Esophagus squamous epithelium (tissue), 5 donors: ENCODE measurements at regions not wholly inside any gene's neighbourhood (a gene's known extent, or its start where the extent isn't known, plus 50 kb on each side); places are given as distances from the start of the nearest gene placed in this dataset.

Experiments used
- DNase-seq: peaks from one replicate; lab custom pipeline; 2025; lab: John Stamatoyannopoulos, UW
- H3K27ac ChIP-seq, 4 donors: fragments of 200-600 bp; sonication (generic); one replicate each; pipeline ENCODE4 v1.5.1; 2016 to 2019; ENCODE audit warnings: mild to moderate bottlenecking in 1 of 4
- H3K27me3 ChIP-seq, 4 donors: fragments of 200-600 bp; sonication (generic); 1 replicate in 3 of 4; 2 replicates in 1 of 4; pipeline versions ENCODE4 v1.5.1 to v1.6.0; 2017 to 2021; ENCODE audit warnings: antibody characterized with exemption in 1 of 4
- H3K36me3 ChIP-seq, 3 donors: fragments of 200-600 bp; sonication (generic); one replicate each; pipeline ENCODE4 v1.5.1; 2016 to 2019
- H3K4me1 ChIP-seq, 3 donors: fragments of 200-600 bp; sonication (generic); one replicate each; pipeline ENCODE4 v1.5.1; 2017 to 2019
- H3K4me3 ChIP-seq, 4 donors: fragments of 200-600 bp; sonication (generic); 1 replicate in 3 of 4; 2 replicates in 1 of 4; pipeline ENCODE4 v1.5.1; 2016 to 2019; ENCODE audit warnings: mild to moderate bottlenecking in 2 of 4, moderate library complexity in 1 of 4
- H3K9me3 ChIP-seq, 3 donors: fragments of 200-600 bp; sonication (generic); one replicate each; pipeline ENCODE4 v1.5.1; 2016 to 2019
- CTCF ChIP-seq, 6 experiments: fragments of 450-650 bp in 4 of 6; fragments of 200-600 bp in 2 of 6; sonication (generic) in 2 of 6; IDR thresholded peaks; one replicate each; pipeline ENCODE4 v1.5.1; 2016 to 2019; ENCODE audit warnings: antibody characterized with exemption in 6 of 6, mild to moderate bottlenecking in 4 of 6, moderate library complexity in 4 of 6
- POLR2A ChIP-seq, 4 donors: fragments of 450-650 bp; IDR thresholded peaks; one replicate each; pipeline ENCODE4 v1.6.1; 2017; ENCODE audit warnings: antibody characterized with exemption in 4 of 4, mild to moderate bottlenecking in 4 of 4, moderate library complexity in 3 of 4
- WGBS, 2 donors: methylation state at CpG; one replicate each; pipeline ENCODE4 v1.1.5; 2018; 5-methylcytosine and 5-hydroxymethylcytosine counted together
- intact Hi-C: fragments of 100-400 bp; cut with DNase I; formaldehyde crosslinking; loops from one replicate; pipeline ENCODE4 v1.15.0; 2022
- donor health status: DM: yes; HTN: yes; CAD: no.

- no peak for TF ChIP-seq POLR2A (IDR thresholded peaks at IDR 0.05)
- TF ChIP-seq CTCF (IDR thresholded peaks at IDR 0.05), result no peak
- DNase-seq, result no peak
- Histone ChIP-seq H3K27ac (peak overlapping the region in 2 of 4 donors; percentile 9 to 49), H3K4me3 (no peak overlapping the region), H3K4me1 (peaks cover 14 to 54% (median 20%) of the 10 kb centered on the region in 3 donors), H3K9me3 (no peaks in the 10 kb centered on the region), H3K27me3 (no peaks in the 10 kb centered on the region), H3K36me3 (no peaks in the 10 kb centered on the region)
- intact Hi-C loops, result no loop called here
- WGBS, 2 donors, result 90 to 94% methylated on average over 4 of the region's 4 CpGs
These were observed 54.6 kb upstream of the ARHGAP5 start for GRCh38 chr14:32022525-32022924.

- peak overlapping the region in 3 of 4 donors; percentile 9 to 49 (median 31) for H3K27ac ChIP-seq
- intact Hi-C loops, result no loop called here
These were observed 54.1 kb upstream of the ARHGAP5 start for GRCh38 chr14:32022938-32023466.

DNA sequence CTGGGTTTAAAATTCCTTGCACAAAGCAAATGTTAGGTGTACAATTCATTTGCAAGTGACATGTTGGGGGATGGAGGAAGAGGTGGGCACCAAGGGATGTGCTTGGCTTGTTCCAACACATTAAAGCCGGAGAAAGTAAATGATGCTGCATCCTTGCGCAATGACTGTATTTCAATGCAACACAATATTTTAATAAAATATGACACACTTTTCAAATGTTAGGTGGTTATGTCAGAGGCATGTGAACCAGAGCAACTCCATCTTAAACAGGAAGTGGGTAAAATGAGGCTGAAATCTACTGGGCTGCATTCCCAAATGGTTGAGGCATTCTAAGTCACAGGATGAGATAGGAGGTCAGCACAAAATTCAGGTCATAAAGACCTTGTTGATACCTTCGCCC lies 53.6 kb upstream of the ARHGAP5 start:
- TF ChIP-seq CTCF (IDR thresholded peaks at IDR 0.05), result no peak
- no peak for TF ChIP-seq POLR2A (IDR thresholded peaks at IDR 0.05)

More at GRCh38 chr14:32022938-32023466, 54.1 kb upstream of the ARHGAP5 start:
- Histone ChIP-seq H3K36me3 (no peaks in the 10 kb centered on the region), H3K27me3 (no peaks in the 10 kb centered on the region), H3K4me1 (peaks cover 14 to 49% (median 20%) of the 10 kb centered on the region in 3 donors), H3K4me3 (no peak overlapping the region), H3K9me3 (no peaks in the 10 kb centered on the region)
- WGBS, 2 donors, result 63 to 84% methylated on average over 3 of the region's 3 CpGs
- TF ChIP-seq CTCF (IDR thresholded peaks at IDR 0.05) (no peak), POLR2A (IDR thresholded peaks at IDR 0.05) (no peak)
- no peak for DNase-seq

DNA sequence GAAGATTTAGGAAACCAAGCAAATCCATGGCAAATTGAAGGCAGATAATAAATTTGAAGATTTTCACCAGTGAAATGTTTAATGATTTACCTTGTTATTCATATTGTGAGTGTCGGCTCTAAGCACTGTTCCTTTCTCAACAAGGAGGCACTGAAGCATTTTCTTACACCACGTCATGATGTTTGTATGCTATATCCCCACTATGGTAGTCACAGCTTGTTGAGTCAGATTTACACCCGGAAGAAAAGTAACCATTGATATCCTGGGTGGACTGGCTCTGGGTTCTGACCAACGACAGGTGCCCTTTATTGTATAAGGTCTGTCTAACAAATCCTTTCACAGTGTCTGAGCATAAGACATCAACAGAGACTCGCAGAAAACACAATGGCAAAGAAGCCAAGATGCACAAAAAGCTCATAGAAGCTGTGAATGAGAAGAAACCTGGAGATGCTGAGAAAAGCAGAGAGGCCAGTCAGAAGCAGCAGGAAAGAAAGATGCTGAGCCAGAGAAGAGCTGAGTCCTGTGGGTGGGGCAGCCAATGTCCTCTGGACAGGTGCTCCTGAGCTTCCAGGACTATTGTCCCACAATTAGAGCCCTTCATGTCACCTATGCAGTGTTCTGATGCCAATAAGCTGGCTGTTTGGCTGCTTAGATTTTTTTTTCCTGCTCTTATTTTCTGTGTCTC lies 49.7 kb upstream of the ARHGAP5 start:
- WGBS, 2 donors, result 72 to 82% methylated on average over 5 of the region's 5 CpGs

More for the DNA sequence above, 53.6 kb upstream of the ARHGAP5 start:
- no peaks in the 10 kb centered on the region for H3K27me3 ChIP-seq
- H3K27ac ChIP-seq, result peak overlapping the region in 3 of 4 donors; percentile 9 to 49 (median 31)
- WGBS, 2 donors, result 93% methylated on average over 3 of the region's 3 CpGs
- peaks cover 14 to 44% (median 17%) of the 10 kb centered on the region in 3 donors for H3K4me1 ChIP-seq
- no peaks in the 10 kb centered on the region for H3K36me3 ChIP-seq
- H3K9me3 ChIP-seq, result no peaks in the 10 kb centered on the region
- intact Hi-C loops, result no loop called here
- DNase-seq, result no peak
- H3K4me3 ChIP-seq, result no peak overlapping the region

More for the DNA sequence above, 49.7 kb upstream of the ARHGAP5 start:
- H3K36me3 ChIP-seq, result no peaks in the 10 kb centered on the region
- TF ChIP-seq CTCF (IDR thresholded peaks at IDR 0.05) (no peak), POLR2A (IDR thresholded peaks at IDR 0.05) (no peak)
- peaks cover 5 to 13% (median 8%) of the 10 kb centered on the region in 3 donors for H3K4me1 ChIP-seq
- no peak overlapping the region for H3K4me3 ChIP-seq
- no peaks in the 10 kb centered on the region for H3K27me3 ChIP-seq
- no peak for DNase-seq
- intact Hi-C loops, result no loop called here
- H3K9me3 ChIP-seq, result no peaks in the 10 kb centered on the region
- H3K27ac ChIP-seq, result no peak overlapping the region
